DND-41 (cell line): ENCODE measurements at regions not wholly inside any gene's neighbourhood (a gene's known extent, or its start where the extent isn't known, plus 50 kb on each side); places are given as distances from the start of the nearest gene placed in this dataset.

ENCODE experiments used
- EZH2 ChIP-seq: IDR thresholded peaks from 3 replicates; pipeline ENCODE4 v1.6.1; 2012; ENCODE audit warnings: borderline replicate concordance, low read depth, mild to moderate bottlenecking, moderate library complexity, low read length, inconsistent platforms; ENCODE audit not compliant: severe bottlenecking
- TF ChIP-seq, protein P1 (sequence below): IDR thresholded peaks from 2 replicates; pipeline ENCODE4 v1.5.1; 2012; ENCODE audit warnings: borderline replicate concordance, low read length, moderate library complexity, mild to moderate bottlenecking; ENCODE audit not compliant: poor library complexity, severe bottlenecking; ENCODE audit errors: extremely low read depth

DNA sequence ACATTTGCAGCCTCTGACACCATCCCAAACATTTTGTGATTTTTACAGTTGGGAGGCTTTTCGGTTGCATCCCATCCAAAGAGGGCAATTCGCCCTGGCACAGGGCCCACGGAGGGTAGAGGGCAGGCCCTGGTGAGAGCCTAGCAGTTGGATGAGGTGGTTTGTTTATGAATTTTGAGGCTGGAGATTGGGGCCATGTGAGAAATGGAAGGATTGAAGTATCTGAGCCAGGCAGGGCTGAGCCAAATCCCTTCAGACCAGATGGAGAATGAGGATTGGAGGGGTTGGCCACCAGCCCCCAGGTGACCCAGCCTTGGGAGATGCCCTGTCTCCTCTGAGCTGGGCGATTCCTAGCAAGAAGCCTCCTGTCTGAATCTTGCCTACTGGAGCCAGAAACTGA is 52.6 kb upstream of the CCDC167 start:
- TF ChIP-seq EZH2, result no peak
- TF ChIP-seq, protein P1, sequence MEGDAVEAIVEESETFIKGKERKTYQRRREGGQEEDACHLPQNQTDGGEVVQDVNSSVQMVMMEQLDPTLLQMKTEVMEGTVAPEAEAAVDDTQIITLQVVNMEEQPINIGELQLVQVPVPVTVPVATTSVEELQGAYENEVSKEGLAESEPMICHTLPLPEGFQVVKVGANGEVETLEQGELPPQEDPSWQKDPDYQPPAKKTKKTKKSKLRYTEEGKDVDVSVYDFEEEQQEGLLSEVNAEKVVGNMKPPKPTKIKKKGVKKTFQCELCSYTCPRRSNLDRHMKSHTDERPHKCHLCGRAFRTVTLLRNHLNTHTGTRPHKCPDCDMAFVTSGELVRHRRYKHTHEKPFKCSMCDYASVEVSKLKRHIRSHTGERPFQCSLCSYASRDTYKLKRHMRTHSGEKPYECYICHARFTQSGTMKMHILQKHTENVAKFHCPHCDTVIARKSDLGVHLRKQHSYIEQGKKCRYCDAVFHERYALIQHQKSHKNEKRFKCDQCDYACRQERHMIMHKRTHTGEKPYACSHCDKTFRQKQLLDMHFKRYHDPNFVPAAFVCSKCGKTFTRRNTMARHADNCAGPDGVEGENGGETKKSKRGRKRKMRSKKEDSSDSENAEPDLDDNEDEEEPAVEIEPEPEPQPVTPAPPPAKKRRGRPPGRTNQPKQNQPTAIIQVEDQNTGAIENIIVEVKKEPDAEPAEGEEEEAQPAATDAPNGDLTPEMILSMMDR, result no peak
